ENCODE measurements at regions not wholly inside any gene's neighbourhood (a gene's known extent, or its start where the extent isn't known, plus 50 kb on each side); places are given as distances from the start of the nearest gene placed in this dataset.

- dilution Hi-C loops (cut with MboI; ENCODE audit: extremely low pct_ligation_motif_present, low sequenced_read_pairs), result no loop called here
Measured at GRCh38 chr3:89908711-89909213, 801.3 kb downstream of the EPHA3 start.

GRCh38 chr3:89912031-89912430 is 804.6 kb downstream of the EPHA3 start:
- TF ChIP-seq GATA2 (IDR thresholded peaks at IDR 0.05; ENCODE audit: insufficient read depth, insufficient read length, low read depth, low read length) (no peak), JUN (IDR thresholded peaks at IDR 0.05; ENCODE audit: borderline replicate concordance, insufficient read depth, insufficient read length, low read depth) (no peak), POLR2A (IDR thresholded peaks at IDR 0.05; ENCODE audit: low read depth, low read length) (no peak), EZH2 (IDR thresholded peaks at IDR 0.05; ENCODE audit: borderline replicate concordance, low read depth, low read length, severe bottlenecking) (no peak), FOS (IDR thresholded peaks at IDR 0.05; ENCODE audit: borderline replicate concordance, insufficient read depth, low read length) (no peak), MYC (IDR thresholded peaks at IDR 0.05; ENCODE audit: low read depth, low read length) (no peak), POLR2AphosphoS5 (IDR thresholded peaks at IDR 0.05; ENCODE audit: insufficient read depth, low read depth, low read length) (no peak)
- TF ChIP-seq, protein P1, sequence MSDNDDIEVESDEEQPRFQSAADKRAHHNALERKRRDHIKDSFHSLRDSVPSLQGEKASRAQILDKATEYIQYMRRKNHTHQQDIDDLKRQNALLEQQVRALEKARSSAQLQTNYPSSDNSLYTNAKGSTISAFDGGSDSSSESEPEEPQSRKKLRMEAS (IDR thresholded peaks at IDR 0.05; ENCODE audit: insufficient read depth, insufficient read length), result no peak
- TF ChIP-seq, protein P2, sequence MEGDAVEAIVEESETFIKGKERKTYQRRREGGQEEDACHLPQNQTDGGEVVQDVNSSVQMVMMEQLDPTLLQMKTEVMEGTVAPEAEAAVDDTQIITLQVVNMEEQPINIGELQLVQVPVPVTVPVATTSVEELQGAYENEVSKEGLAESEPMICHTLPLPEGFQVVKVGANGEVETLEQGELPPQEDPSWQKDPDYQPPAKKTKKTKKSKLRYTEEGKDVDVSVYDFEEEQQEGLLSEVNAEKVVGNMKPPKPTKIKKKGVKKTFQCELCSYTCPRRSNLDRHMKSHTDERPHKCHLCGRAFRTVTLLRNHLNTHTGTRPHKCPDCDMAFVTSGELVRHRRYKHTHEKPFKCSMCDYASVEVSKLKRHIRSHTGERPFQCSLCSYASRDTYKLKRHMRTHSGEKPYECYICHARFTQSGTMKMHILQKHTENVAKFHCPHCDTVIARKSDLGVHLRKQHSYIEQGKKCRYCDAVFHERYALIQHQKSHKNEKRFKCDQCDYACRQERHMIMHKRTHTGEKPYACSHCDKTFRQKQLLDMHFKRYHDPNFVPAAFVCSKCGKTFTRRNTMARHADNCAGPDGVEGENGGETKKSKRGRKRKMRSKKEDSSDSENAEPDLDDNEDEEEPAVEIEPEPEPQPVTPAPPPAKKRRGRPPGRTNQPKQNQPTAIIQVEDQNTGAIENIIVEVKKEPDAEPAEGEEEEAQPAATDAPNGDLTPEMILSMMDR (IDR thresholded peaks at IDR 0.05; ENCODE audit: extremely low read depth in 1 of 2, insufficient read depth in 1 of 2, low read depth in 1 of 2, low read length in 2 of 2), result no peak
- Histone ChIP-seq H2AFZ (ENCODE audit: low read depth, low read length) (no peak overlapping the region), H3K27ac (ENCODE audit: insufficient read depth, low read depth, low read length) (no peak overlapping the region), H3K27me3 (ENCODE audit: control insufficient read depth in 2 of 2, insufficient read depth in 2 of 2, low read length in 2 of 2) (no peaks in the 10 kb centered on the region), H3K36me3 (ENCODE audit: control insufficient read depth in 2 of 2, extremely low read depth in 1 of 2, insufficient read depth in 2 of 2, low read length in 2 of 2) (no peaks in the 10 kb centered on the region), H3K9me1 (replicated peaks; ENCODE audit: control insufficient read depth, extremely low read depth, insufficient read depth, low read length) (no peaks in the 10 kb centered on the region), H4K20me1 (replicated peaks; ENCODE audit: control insufficient read depth, extremely low read depth, insufficient read depth, low read length) (no peaks in the 10 kb centered on the region), H3K4me3 (replicated peaks in 1 of 3; ENCODE audit: insufficient read depth in 1 of 3, low read depth in 1 of 3, low read length in 3 of 3) (no peak overlapping the region), H3K4me2 (ENCODE audit: insufficient read depth, low read length) (no peak overlapping the region), H3K9ac (replicated peaks; ENCODE audit: extremely low read depth, insufficient read depth, low read length) (no peak overlapping the region), H3K9me3 (replicated peaks; ENCODE audit: control insufficient read depth, insufficient read depth, low read length) (peaks cover 4% of the 10 kb centered on the region), H3K79me2 (ENCODE audit: control insufficient read depth, insufficient read depth, low read length) (no peaks in the 10 kb centered on the region), H3K4me1 (ENCODE audit: control insufficient read depth, extremely low read depth, insufficient read depth, low read length) (no peaks in the 10 kb centered on the region)
- FAIRE-seq (no peak), DNase-seq (ENCODE audit: low read depth, low spot score) (no peak)
- BruUV-seq (replicated peaks), result no TSS peak
- POLR2A ChIA-PET, result no interaction called here
- intact Hi-C loops (cut with micrococcal nuclease), result no loop called here
- CTCF ChIA-PET, result no interaction called here
- dilution Hi-C loops (cut with MboI; ENCODE audit: extremely low pct_ligation_motif_present, low sequenced_read_pairs), result no loop called here

More at GRCh38 chr3:89908711-89909213, 801.3 kb downstream of the EPHA3 start:
- Histone ChIP-seq H3K36me3 (ENCODE audit: control insufficient read depth in 2 of 2, extremely low read depth in 1 of 2, insufficient read depth in 2 of 2, low read length in 2 of 2) (no peaks in the 10 kb centered on the region), H3K9me1 (replicated peaks; ENCODE audit: control insufficient read depth, extremely low read depth, insufficient read depth, low read length) (no peaks in the 10 kb centered on the region), H3K4me2 (ENCODE audit: insufficient read depth, low read length) (no peak overlapping the region), H3K4me3 (replicated peaks in 1 of 3; ENCODE audit: insufficient read depth in 1 of 3, low read depth in 1 of 3, low read length in 3 of 3) (no peak overlapping the region), H3K4me1 (ENCODE audit: control insufficient read depth, extremely low read depth, insufficient read depth, low read length) (no peaks in the 10 kb centered on the region), H2AFZ (ENCODE audit: low read depth, low read length) (no peak overlapping the region), H3K27me3 (ENCODE audit: control insufficient read depth in 2 of 2, insufficient read depth in 2 of 2, low read length in 2 of 2) (no peaks in the 10 kb centered on the region), H3K79me2 (ENCODE audit: control insufficient read depth, insufficient read depth, low read length) (no peaks in the 10 kb centered on the region), H3K27ac (ENCODE audit: insufficient read depth, low read depth, low read length) (no peak overlapping the region), H3K9me3 (replicated peaks; ENCODE audit: control insufficient read depth, insufficient read depth, low read length) (no peaks in the 10 kb centered on the region), H3K9ac (replicated peaks; ENCODE audit: extremely low read depth, insufficient read depth, low read length) (no peak overlapping the region), H4K20me1 (replicated peaks; ENCODE audit: control insufficient read depth, extremely low read depth, insufficient read depth, low read length) (no peaks in the 10 kb centered on the region)
- no peak for FAIRE-seq
- BruUV-seq (replicated peaks), result no TSS peak
- intact Hi-C loops (cut with micrococcal nuclease), result no loop called here
- no peak for TF ChIP-seq POLR2A (IDR thresholded peaks at IDR 0.05; ENCODE audit: low read depth, low read length)
- no peak for TF ChIP-seq EZH2 (IDR thresholded peaks at IDR 0.05; ENCODE audit: borderline replicate concordance, low read depth, low read length, severe bottlenecking)
- TF ChIP-seq POLR2AphosphoS5 (IDR thresholded peaks at IDR 0.05; ENCODE audit: insufficient read depth, low read depth, low read length), result no peak
- no peak for TF ChIP-seq GATA2 (IDR thresholded peaks at IDR 0.05; ENCODE audit: insufficient read depth, insufficient read length, low read depth, low read length)
- TF ChIP-seq, protein P2 (IDR thresholded peaks at IDR 0.05; ENCODE audit: extremely low read depth in 1 of 2, insufficient read depth in 1 of 2, low read depth in 1 of 2, low read length in 2 of 2), result no peak
- no peak for TF ChIP-seq JUN (IDR thresholded peaks at IDR 0.05; ENCODE audit: borderline replicate concordance, insufficient read depth, insufficient read length, low read depth)
- ChIA-PET POLR2A (no interaction called here), CTCF (no interaction called here)
- no peak for DNase-seq (ENCODE audit: low read depth, low spot score)

Data from endothelial cell of umbilical vein (primary cell).